ENCODE measurements at regions not wholly inside any gene's neighbourhood (a gene's known extent, or its start where the extent isn't known, plus 50 kb on each side); places are given as distances from the start of the nearest gene placed in this dataset.

GRCh38 chrX:97835969-97836368 lies 952.3 kb downstream of the RPA4 start:
- no peak overlapping the region for H2AFZ ChIP-seq (ENCODE audit: low read length)
- no peaks in the 10 kb centered on the region for H3K9me3 ChIP-seq (ENCODE audit: low read length)
- no peak overlapping the region for H3K4me3 ChIP-seq (ENCODE audit: low read length)
- H3K4me1 ChIP-seq (ENCODE audit: insufficient read depth, low read length), result no peaks in the 10 kb centered on the region
- no peak overlapping the region for H3K27ac ChIP-seq (ENCODE audit: low read length)
- no peak for DNase-seq
- no peak overlapping the region for H3K4me2 ChIP-seq (ENCODE audit: low read length)
- no peaks in the 10 kb centered on the region for H3K79me2 ChIP-seq (ENCODE audit: low read length)
- TF ChIP-seq EZH2phosphoT487 (IDR thresholded peaks at IDR 0.05; ENCODE audit: borderline replicate concordance, low read length), result no peak
- TF ChIP-seq EZH2 (IDR thresholded peaks at IDR 0.05; ENCODE audit: low read length, unreplicated experiment), result no peak
- no peak for ATAC-seq
- ChIA-PET POLR2A (ENCODE audit: unreplicated experiment) (no interaction called here), CTCF (no interaction called here)
- H3K27me3 ChIP-seq (ENCODE audit: low read length), result no peaks in the 10 kb centered on the region
- no peaks in the 10 kb centered on the region for H4K20me1 ChIP-seq (ENCODE audit: low read length)
- no peak overlapping the region for H3K9ac ChIP-seq (ENCODE audit: low read length)
- H3F3A ChIP-seq (ENCODE audit: low read length, unreplicated experiment), result no peaks in the 10 kb centered on the region
- no peaks in the 10 kb centered on the region for H3K36me3 ChIP-seq (ENCODE audit: low read depth, low read length)
- intact Hi-C loops (cut with micrococcal nuclease), result no loop called here
- no TSS peak for BruUV-seq (replicated peaks)
- no peaks in the 10 kb centered on the region for H3K9me2 ChIP-seq (replicated peaks; ENCODE audit: low read length)

GRCh38 chrX:97841544-97842179 lies 958.0 kb downstream of the RPA4 start:
- no peak overlapping the region for H3K4me2 ChIP-seq (ENCODE audit: low read length)
- no peak overlapping the region for H2AFZ ChIP-seq (ENCODE audit: low read length)
- TF ChIP-seq, protein P1, sequence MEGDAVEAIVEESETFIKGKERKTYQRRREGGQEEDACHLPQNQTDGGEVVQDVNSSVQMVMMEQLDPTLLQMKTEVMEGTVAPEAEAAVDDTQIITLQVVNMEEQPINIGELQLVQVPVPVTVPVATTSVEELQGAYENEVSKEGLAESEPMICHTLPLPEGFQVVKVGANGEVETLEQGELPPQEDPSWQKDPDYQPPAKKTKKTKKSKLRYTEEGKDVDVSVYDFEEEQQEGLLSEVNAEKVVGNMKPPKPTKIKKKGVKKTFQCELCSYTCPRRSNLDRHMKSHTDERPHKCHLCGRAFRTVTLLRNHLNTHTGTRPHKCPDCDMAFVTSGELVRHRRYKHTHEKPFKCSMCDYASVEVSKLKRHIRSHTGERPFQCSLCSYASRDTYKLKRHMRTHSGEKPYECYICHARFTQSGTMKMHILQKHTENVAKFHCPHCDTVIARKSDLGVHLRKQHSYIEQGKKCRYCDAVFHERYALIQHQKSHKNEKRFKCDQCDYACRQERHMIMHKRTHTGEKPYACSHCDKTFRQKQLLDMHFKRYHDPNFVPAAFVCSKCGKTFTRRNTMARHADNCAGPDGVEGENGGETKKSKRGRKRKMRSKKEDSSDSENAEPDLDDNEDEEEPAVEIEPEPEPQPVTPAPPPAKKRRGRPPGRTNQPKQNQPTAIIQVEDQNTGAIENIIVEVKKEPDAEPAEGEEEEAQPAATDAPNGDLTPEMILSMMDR (conservative IDR thresholded peaks at IDR 0.05; ENCODE audit: low read depth, low read length), result no peak
- TF ChIP-seq EZH2 (IDR thresholded peaks at IDR 0.05; ENCODE audit: low read length, unreplicated experiment), result no peak
- H3K79me2 ChIP-seq (ENCODE audit: low read length), result no peaks in the 10 kb centered on the region
- no peak overlapping the region for H3K4me3 ChIP-seq (ENCODE audit: low read length)
- ChIA-PET CTCF (no interaction called here), POLR2A (ENCODE audit: unreplicated experiment) (no interaction called here)
- no peak for ATAC-seq
- H3K27me3 ChIP-seq (ENCODE audit: low read length), result no peaks in the 10 kb centered on the region
- H3F3A ChIP-seq (ENCODE audit: low read length, unreplicated experiment), result no peaks in the 10 kb centered on the region
- H3K36me3 ChIP-seq (ENCODE audit: low read depth, low read length), result no peaks in the 10 kb centered on the region
- no peaks in the 10 kb centered on the region for H3K4me1 ChIP-seq (ENCODE audit: insufficient read depth, low read length)
- H4K20me1 ChIP-seq (ENCODE audit: low read length), result no peaks in the 10 kb centered on the region
- H3K9me2 ChIP-seq (replicated peaks; ENCODE audit: low read length), result no peaks in the 10 kb centered on the region
- DNase-seq, result no peak
- no TSS peak for BruUV-seq (replicated peaks)
- no peak overlapping the region for H3K27ac ChIP-seq (ENCODE audit: low read length)
- no peaks in the 10 kb centered on the region for H3K9me3 ChIP-seq (ENCODE audit: low read length)
- H3K9ac ChIP-seq (ENCODE audit: low read length), result no peak overlapping the region
- intact Hi-C loops (cut with micrococcal nuclease), result no loop called here

DNA sequence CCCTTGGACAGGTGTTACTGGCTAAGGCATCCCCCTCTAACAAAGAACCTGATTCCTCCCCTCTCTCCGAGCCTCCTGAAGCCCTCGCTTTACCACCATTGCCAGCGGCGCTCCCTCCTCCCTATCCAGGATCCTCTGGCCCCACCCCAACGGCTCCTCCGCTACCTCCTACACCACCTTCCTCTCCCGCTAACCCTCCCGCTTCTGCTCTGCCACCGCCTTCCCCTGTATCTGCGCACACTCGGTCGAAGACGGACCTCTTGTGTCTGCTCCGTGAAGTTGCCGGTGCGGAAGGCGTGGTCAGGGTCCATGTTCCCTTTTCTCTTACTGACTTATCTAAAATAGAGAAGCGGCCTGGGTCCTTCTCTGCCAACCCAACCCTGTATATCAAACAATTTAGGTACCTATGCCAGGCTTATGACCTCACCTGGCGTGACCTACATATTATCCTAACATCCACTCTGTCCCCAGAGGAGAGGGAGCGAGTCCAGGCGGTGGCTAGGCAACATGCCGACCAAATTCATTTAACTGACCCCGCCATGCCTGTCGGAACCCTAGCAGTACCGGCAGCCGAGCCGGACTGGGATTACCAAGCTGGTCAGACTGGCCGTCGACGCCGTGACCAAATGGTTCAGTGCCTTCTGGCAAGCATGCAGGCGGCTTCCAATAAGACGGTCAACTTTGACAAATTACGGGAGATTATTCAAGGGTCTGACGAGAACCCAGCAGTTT lies 958.9 kb downstream of the RPA4 start:
- POLR2A ChIA-PET (ENCODE audit: unreplicated experiment), result no interaction called here
- Histone ChIP-seq H3K9ac (ENCODE audit: low read length) (no peak overlapping the region), H3F3A (ENCODE audit: low read length, unreplicated experiment) (no peaks in the 10 kb centered on the region), H3K27me3 (ENCODE audit: low read length) (no peaks in the 10 kb centered on the region), H3K9me2 (replicated peaks; ENCODE audit: low read length) (no peaks in the 10 kb centered on the region), H3K4me1 (ENCODE audit: insufficient read depth, low read length) (no peaks in the 10 kb centered on the region), H3K27ac (ENCODE audit: low read length) (no peak overlapping the region), H2AFZ (ENCODE audit: low read length) (no peak overlapping the region), H3K4me2 (ENCODE audit: low read length) (no peak overlapping the region), H3K4me3 (ENCODE audit: low read length) (no peak overlapping the region), H4K20me1 (ENCODE audit: low read length) (no peaks in the 10 kb centered on the region), H3K9me3 (ENCODE audit: low read length) (no peaks in the 10 kb centered on the region), H3K79me2 (ENCODE audit: low read length) (no peaks in the 10 kb centered on the region), H3K36me3 (ENCODE audit: low read depth, low read length) (no peaks in the 10 kb centered on the region)
- intact Hi-C loops (cut with micrococcal nuclease), result no loop called here
- no TSS peak for BruUV-seq (replicated peaks)
- TF ChIP-seq, protein P1 (conservative IDR thresholded peaks at IDR 0.05; ENCODE audit: low read depth, low read length), result no peak
- TF ChIP-seq EZH2 (IDR thresholded peaks at IDR 0.05; ENCODE audit: low read length, unreplicated experiment), result no peak
- TF ChIP-seq EZH2phosphoT487 (IDR thresholded peaks at IDR 0.05; ENCODE audit: borderline replicate concordance, low read length), result no peak
- ATAC-seq, result no peak
- CTCF ChIA-PET, result no interaction called here
- no peak for DNase-seq
